MV-4-11 (cell line): ENCODE measurements at regions not wholly inside any gene's neighbourhood (a gene's known extent, or its start where the extent isn't known, plus 50 kb on each side); places are given as distances from the start of the nearest gene placed in this dataset.

Experiments
- DNase-seq: peaks from one replicate; lab custom pipeline; 2025; lab: John Stamatoyannopoulos, UW

- no peak for DNase-seq
Measured at GRCh38 chr18:39685303-39685902, 2119.8 kb upstream of the CELF4 start.

- DNase-seq, result no peak
Measured at GRCh38 chr18:39681061-39681460, 2115.5 kb upstream of the CELF4 start.

- peak; percentile 79 for DNase-seq
Measured at GRCh38 chr18:39675906-39676305, 2110.3 kb upstream of the CELF4 start.

- peak; percentile 43 for DNase-seq
Measured at GRCh38 chr18:39675368-39675767, 2109.8 kb upstream of the CELF4 start.

- no peak for DNase-seq
Measured at GRCh38 chr18:39672171-39672570, 2106.6 kb upstream of the CELF4 start.

- DNase-seq, result no peak
Measured at GRCh38 chr18:39667905-39668304, 2102.3 kb upstream of the CELF4 start.

- DNase-seq, result no peak
Measured at GRCh38 chr18:39666541-39666940, 2100.9 kb upstream of the CELF4 start.

- DNase-seq, result no peak
Measured at GRCh38 chr18:39661856-39662366, 2096.3 kb upstream of the CELF4 start.

GRCh38 chr18:39660141-39660540 lies 2094.5 kb upstream of the CELF4 start:
- DNase-seq, result no peak

- no peak for DNase-seq
Measured at GRCh38 chr18:39655341-39655740, 2089.7 kb upstream of the CELF4 start.

GRCh38 chr18:39653221-39653620 lies 2087.6 kb upstream of the CELF4 start:
- no peak for DNase-seq

- no peak for DNase-seq
Measured at GRCh38 chr18:39648616-39649015, 2083.0 kb upstream of the CELF4 start.

- DNase-seq, result no peak
Measured at GRCh38 chr18:39647627-39648534, 2082.3 kb upstream of the CELF4 start.

- no peak for DNase-seq
Measured at GRCh38 chr18:39638224-39638623, 2072.6 kb upstream of the CELF4 start.

- no peak for DNase-seq
Measured at GRCh38 chr18:39636931-39637330, 2071.3 kb upstream of the CELF4 start.

GRCh38 chr18:39635966-39636365 lies 2070.4 kb upstream of the CELF4 start:
- no peak for DNase-seq

GRCh38 chr18:39635192-39635591 lies 2069.6 kb upstream of the CELF4 start:
- no peak for DNase-seq

GRCh38 chr18:39627936-39628335 lies 2062.3 kb upstream of the CELF4 start:
- no peak for DNase-seq

GRCh38 chr18:39624961-39625360 lies 2059.4 kb upstream of the CELF4 start:
- no peak for DNase-seq

- DNase-seq, result no peak
Measured at GRCh38 chr18:39622431-39622830, 2056.8 kb upstream of the CELF4 start.

- no peak for DNase-seq
Measured at GRCh38 chr18:39620551-39621168, 2055.1 kb upstream of the CELF4 start.

GRCh38 chr18:39618265-39619003 lies 2052.8 kb upstream of the CELF4 start:
- no peak for DNase-seq
